ENCODE measurements at regions not wholly inside any gene's neighbourhood (a gene's known extent, or its start where the extent isn't known, plus 50 kb on each side); places are given as distances from the start of the nearest gene placed in this dataset.
"Not testable (repeated sequence)": the region's sequence is repeated elsewhere in the genome, so short reads cannot be mapped to it uniquely, and the experiment has no call there.

- no peak for DNase-seq
These were observed 55.3 kb downstream of the RPL10L start for GRCh38 chr14:46596236-46596635.

- DNase-seq: no peak
These were observed 68.8 kb downstream of the RPL10L start for GRCh38 chr14:46582826-46583225.

GRCh38 chr14:46581036-46581671, 70.4 kb downstream of the RPL10L start:
- peak; percentile 40 for DNase-seq

GRCh38 chr14:46574978-46575375, 76.6 kb downstream of the RPL10L start:
- no peak for DNase-seq

- DNase-seq: no peak
These were observed 77.2 kb downstream of the RPL10L start for GRCh38 chr14:46574221-46574977.

- DNase-seq: no peak
These were observed 78.1 kb downstream of the RPL10L start for GRCh38 chr14:46573498-46573897.

GRCh38 chr14:46571970-46572369, 79.6 kb downstream of the RPL10L start:
- no peak for DNase-seq

- DNase-seq: not testable (repeated sequence)
These were observed 83.4 kb downstream of the RPL10L start for GRCh38 chr14:46568161-46568560.

- DNase-seq: no peak
These were observed 100.7 kb downstream of the RPL10L start for GRCh38 chr14:46550836-46551235.

GRCh38 chr14:46540986-46541385, 110.6 kb downstream of the RPL10L start:
- no peak for DNase-seq

- no peak for DNase-seq
These were observed 132.5 kb downstream of the RPL10L start for GRCh38 chr14:46519121-46519520.

- DNase-seq: not testable (repeated sequence)
These were observed 142.8 kb downstream of the RPL10L start for GRCh38 chr14:46508752-46509151.

GRCh38 chr14:46499521-46499920, 152.1 kb downstream of the RPL10L start:
- no peak for DNase-seq

- DNase-seq: no peak
These were observed 155.2 kb downstream of the RPL10L start for GRCh38 chr14:46496409-46496808.

GRCh38 chr14:46490238-46490685, 161.3 kb downstream of the RPL10L start:
- no peak for DNase-seq

GRCh38 chr14:46488374-46488773, 163.2 kb downstream of the RPL10L start:
- no peak for DNase-seq

- DNase-seq: no peak
These were observed 163.8 kb downstream of the RPL10L start for GRCh38 chr14:46487582-46488350.

GRCh38 chr14:46482200-46482599, 169.4 kb downstream of the RPL10L start:
- no peak for DNase-seq

- DNase-seq: no peak
These were observed 170.8 kb downstream of the RPL10L start for GRCh38 chr14:46480817-46481216.

GRCh38 chr14:46472261-46472660, 179.3 kb downstream of the RPL10L start:
- no peak for DNase-seq

GRCh38 chr14:46464341-46464740, 187.2 kb downstream of the RPL10L start:
- no peak for DNase-seq

GRCh38 chr14:46451800-46452199, 199.8 kb downstream of the RPL10L start:
- DNase-seq: no peak

- DNase-seq: no peak
These were observed 206.9 kb downstream of the RPL10L start for GRCh38 chr14:46444666-46445065.

GRCh38 chr14:46433381-46433780, 218.2 kb downstream of the RPL10L start:
- DNase-seq: no peak
